Brain microvascular endothelial cell (primary cell): ENCODE measurements at regions not wholly inside any gene's neighbourhood (a gene's known extent, or its start where the extent isn't known, plus 50 kb on each side); places are given as distances from the start of the nearest gene placed in this dataset.

Source experiments
- DNase-seq: peaks from one replicate; pipeline ENCODE4 v3.0.0-alpha.2; 2020
- H3K27ac ChIP-seq: fragments of 250-450 bp; sonication (Bioruptor Pico); 2 replicates; pipeline ENCODE4 v1.5.1; 2020; ENCODE audit warnings: mild to moderate bottlenecking, moderate library complexity
- H3K27me3 ChIP-seq: fragments of 250-450 bp; sonication (Bioruptor Pico); replicated peaks from 2 replicates; pipeline ENCODE4 v1.5.1; 2020; ENCODE audit warnings: mild to moderate bottlenecking
- H3K36me3 ChIP-seq: fragments of 250-450 bp; sonication (Bioruptor Pico); replicated peaks from 2 replicates; pipeline ENCODE4 v1.5.1; 2020; ENCODE audit warnings: mild to moderate bottlenecking
- H3K4me3 ChIP-seq: 2 replicates; pipeline ENCODE4 v1.5.1; 2011; ENCODE audit warnings: low read depth, mild to moderate bottlenecking, control low read depth, low read length, moderate library complexity
- in situ Hi-C: cut with HindIII; loops from 2 replicates; pipeline ENCODE4 v1.10.0; 2017; ENCODE audit warnings: low sequenced_read_pairs, low pct_ligation_motif_present
- TF ChIP-seq, protein P1 (sequence below): IDR thresholded peaks from 2 replicates; pipeline ENCODE4 v1.5.1; 2011; ENCODE audit warnings: low read depth, mild to moderate bottlenecking, moderate library complexity, low read length, control low read depth, inconsistent platforms; ENCODE audit errors: missing control alignments

DNA sequence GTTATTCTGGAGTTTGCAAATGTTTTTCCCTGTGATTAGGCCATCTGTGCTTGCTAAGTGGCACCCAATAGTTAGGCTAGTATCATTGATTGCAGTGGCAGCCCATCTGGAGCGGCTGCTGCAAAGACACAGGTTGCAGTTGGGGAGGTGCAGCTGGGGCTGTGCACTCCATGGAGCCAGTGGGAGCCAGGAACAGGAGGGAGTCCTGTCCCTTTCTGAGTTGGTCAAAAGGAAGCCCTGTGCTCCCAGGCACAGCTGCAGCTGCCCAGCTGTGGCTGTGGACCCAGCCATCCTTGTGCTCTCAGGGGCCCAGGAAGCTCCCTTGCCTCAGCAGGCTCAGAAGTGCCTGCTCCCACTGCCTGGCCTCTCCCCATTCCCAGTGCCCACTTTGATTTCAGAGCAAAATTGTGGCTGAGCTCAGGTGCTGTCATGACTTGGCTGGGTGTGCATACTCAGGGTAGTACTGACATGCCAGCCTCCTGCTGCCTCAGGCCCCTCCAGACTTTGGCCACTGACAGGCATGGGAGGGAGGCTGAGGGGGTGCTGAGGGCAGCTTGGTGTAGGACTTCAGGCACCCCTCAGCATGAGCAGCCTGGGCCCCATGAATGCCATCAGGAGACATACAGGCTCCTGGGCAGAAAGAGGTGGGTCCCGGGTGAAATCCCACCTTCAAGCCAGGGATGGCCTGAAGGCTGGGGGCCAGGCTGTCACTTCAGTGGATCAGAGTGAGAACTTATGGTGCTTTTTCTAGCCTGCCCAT, 270.6 kb downstream of the PCDH20 start:
- Histone ChIP-seq H3K36me3 (no peaks in the 10 kb centered on the region), H3K27ac (no peak overlapping the region), H3K4me3 (no peak overlapping the region), H3K27me3 (no peaks in the 10 kb centered on the region)
- in situ Hi-C loops, result no loop called here
- DNase-seq, result no peak
- TF ChIP-seq, protein P1, sequence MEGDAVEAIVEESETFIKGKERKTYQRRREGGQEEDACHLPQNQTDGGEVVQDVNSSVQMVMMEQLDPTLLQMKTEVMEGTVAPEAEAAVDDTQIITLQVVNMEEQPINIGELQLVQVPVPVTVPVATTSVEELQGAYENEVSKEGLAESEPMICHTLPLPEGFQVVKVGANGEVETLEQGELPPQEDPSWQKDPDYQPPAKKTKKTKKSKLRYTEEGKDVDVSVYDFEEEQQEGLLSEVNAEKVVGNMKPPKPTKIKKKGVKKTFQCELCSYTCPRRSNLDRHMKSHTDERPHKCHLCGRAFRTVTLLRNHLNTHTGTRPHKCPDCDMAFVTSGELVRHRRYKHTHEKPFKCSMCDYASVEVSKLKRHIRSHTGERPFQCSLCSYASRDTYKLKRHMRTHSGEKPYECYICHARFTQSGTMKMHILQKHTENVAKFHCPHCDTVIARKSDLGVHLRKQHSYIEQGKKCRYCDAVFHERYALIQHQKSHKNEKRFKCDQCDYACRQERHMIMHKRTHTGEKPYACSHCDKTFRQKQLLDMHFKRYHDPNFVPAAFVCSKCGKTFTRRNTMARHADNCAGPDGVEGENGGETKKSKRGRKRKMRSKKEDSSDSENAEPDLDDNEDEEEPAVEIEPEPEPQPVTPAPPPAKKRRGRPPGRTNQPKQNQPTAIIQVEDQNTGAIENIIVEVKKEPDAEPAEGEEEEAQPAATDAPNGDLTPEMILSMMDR, result no peak

DNA sequence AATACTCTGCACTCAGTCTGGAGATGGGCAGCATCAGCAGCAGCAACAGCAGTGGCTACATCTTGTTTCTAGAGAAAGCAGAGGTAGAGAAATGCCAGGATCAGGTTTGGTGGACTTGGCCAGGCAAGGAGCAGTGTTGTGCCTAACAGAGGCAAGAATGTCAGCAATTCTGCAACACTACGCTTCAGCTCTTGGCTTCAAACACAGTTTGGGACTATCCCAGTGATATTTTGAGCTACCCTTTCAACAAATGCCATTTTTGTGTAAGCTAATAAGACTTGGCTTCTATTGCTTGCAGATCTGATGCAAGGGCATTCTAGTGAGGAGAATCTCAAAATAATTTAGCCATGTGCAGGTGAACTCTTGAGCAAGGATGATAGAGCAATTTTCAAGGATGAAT, 271.3 kb downstream of the PCDH20 start:
- no peaks in the 10 kb centered on the region for H3K27me3 ChIP-seq
- in situ Hi-C loops, result no loop called here
- TF ChIP-seq, protein P1, result no peak
- H3K36me3 ChIP-seq, result no peaks in the 10 kb centered on the region
- no peak overlapping the region for H3K27ac ChIP-seq
- no peak overlapping the region for H3K4me3 ChIP-seq
- no peak for DNase-seq

DNA sequence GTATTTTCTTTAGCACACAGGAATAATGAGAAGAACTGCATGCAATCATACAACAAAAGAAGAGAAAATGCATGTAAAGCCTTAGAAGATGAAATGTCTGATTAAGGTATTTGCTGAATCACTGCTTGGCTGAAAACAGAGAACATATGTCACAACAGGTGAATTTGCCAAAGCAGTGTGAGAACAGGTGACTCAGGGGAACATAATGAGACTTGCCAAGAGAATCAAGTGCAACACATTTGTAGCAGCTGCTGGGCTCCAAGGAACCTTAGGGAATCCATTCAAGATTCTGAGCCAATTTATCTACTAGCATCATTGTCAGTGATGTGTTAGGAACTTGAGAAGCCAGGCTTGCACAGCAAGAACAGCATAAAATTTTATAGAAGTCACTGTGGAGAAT, 273.1 kb downstream of the PCDH20 start:
- in situ Hi-C loops, result no loop called here
- DNase-seq, result no peak
- H3K27ac ChIP-seq, result no peak overlapping the region
- H3K36me3 ChIP-seq, result no peaks in the 10 kb centered on the region
- TF ChIP-seq, protein P1, result no peak
- no peaks in the 10 kb centered on the region for H3K27me3 ChIP-seq
- no peak overlapping the region for H3K4me3 ChIP-seq

DNA sequence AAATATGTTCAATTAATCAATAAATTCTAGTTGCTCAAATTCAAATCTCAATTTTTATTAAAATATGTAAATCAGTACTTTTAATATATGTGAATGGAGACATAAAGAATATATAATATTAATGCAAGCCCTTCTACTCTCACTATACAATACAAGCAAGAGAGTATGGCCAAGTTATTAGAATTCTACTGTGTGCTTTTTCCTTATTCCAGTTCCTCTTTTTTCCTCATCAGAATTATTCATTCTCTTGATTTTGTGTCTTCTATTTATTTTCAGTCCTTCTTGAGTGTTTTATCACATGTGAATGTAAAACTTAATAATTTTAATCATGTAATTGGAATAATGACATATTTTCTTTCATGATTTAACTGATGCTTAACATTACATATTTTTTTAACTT, 276.8 kb downstream of the PCDH20 start:
- TF ChIP-seq, protein P1, result no peak
- Histone ChIP-seq H3K4me3 (no peak overlapping the region), H3K36me3 (no peaks in the 10 kb centered on the region), H3K27ac (no peak overlapping the region), H3K27me3 (no peaks in the 10 kb centered on the region)
- DNase-seq, result no peak
- in situ Hi-C loops, result no loop called here

DNA sequence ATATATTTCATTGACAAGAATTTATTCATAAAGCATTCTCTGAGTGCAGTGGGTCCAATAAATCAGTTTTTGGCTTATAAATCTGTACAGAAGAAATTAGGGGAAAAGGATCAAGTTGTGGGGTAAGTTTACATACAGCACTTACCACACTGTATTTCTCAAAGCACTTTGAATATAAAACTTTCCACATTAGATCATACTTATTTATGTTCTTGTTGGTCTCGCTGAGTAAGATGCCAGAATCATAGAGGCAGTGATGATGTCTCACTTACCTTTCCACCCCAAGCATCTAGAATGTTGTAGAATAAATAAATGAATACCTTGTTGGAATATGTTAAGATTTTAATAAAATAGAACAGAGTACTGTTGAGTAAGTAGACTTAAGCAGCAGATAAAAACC, 279.1 kb downstream of the PCDH20 start:
- no peak overlapping the region for H3K27ac ChIP-seq
- H3K4me3 ChIP-seq, result no peak overlapping the region
- H3K27me3 ChIP-seq, result no peaks in the 10 kb centered on the region
- TF ChIP-seq, protein P1, result no peak
- H3K36me3 ChIP-seq, result no peaks in the 10 kb centered on the region
- in situ Hi-C loops, result no loop called here
- DNase-seq, result no peak

DNA sequence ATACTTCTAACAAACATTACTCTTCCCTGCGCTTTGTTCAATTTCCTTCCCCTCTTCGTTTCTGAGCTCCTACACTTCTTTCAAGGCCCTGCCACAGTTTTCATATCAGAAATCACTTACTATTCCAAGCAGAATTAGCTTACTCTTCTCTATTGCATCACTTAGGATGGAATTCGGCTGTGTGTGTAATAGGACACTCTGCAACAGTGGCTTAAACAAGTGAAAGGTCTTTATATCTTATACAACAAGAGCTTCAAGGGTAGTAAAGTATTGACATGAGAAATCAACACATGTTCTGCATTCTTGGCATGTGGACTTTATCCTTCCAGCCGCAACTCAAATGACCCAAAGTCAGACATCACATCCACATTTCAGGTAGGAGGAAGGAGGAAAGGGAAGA, 279.6 kb downstream of the PCDH20 start:
- TF ChIP-seq, protein P1, result no peak
- no peaks in the 10 kb centered on the region for H3K27me3 ChIP-seq
- DNase-seq, result no peak
- no peaks in the 10 kb centered on the region for H3K36me3 ChIP-seq
- in situ Hi-C loops, result no loop called here
- H3K27ac ChIP-seq, result no peak overlapping the region
- H3K4me3 ChIP-seq, result no peak overlapping the region
